HEK293 (cell line): ENCODE measurements at regions not wholly inside any gene's neighbourhood (a gene's known extent, or its start where the extent isn't known, plus 50 kb on each side); places are given as distances from the start of the nearest gene placed in this dataset.

Source experiments
- CTCF ChIP-seq: fragments of 450-650 bp; formaldehyde crosslinking; IDR thresholded peaks from 2 replicates; pipeline ENCODE4 v1.5.1; 2016; ENCODE audit warnings: missing biosample characterization, missing genetic modification characterization
- KLF9 ChIP-seq: fragments of 450-650 bp; formaldehyde crosslinking; IDR thresholded peaks from 2 replicates; pipeline ENCODE4 v1.5.1; 2016; ENCODE audit warnings: missing biosample characterization, missing genetic modification characterization, low read depth
- SETDB1 ChIP-seq: IDR thresholded peaks from one replicate; pipeline ENCODE4 v1.6.1; 2017; ENCODE audit warnings: mild to moderate bottlenecking, low read length, moderate library complexity, mixed read lengths; ENCODE audit not compliant: insufficient read length
- ZFP3 ChIP-seq: fragments of 450-650 bp; formaldehyde crosslinking; IDR thresholded peaks from 2 replicates; pipeline ENCODE4 v1.5.1; 2016; ENCODE audit warnings: low read depth, missing biosample characterization, missing genetic modification characterization
- ZNF585B ChIP-seq: fragments of 450-650 bp; formaldehyde crosslinking; IDR thresholded peaks from 2 replicates; pipeline ENCODE4 v1.5.1; 2016; ENCODE audit warnings: missing biosample characterization, missing genetic modification characterization
- ZNF792 ChIP-seq: fragments of 450-650 bp; formaldehyde crosslinking; IDR thresholded peaks from 2 replicates; pipeline ENCODE4 v1.5.1; 2016; ENCODE audit warnings: missing biosample characterization, missing genetic modification characterization

- TF ChIP-seq CTCF (tag by site-specific recombination), result no peak
- TF ChIP-seq ZFP3 (tag by site-specific recombination), result no peak
- no peak for TF ChIP-seq ZNF792
- no peak for TF ChIP-seq SETDB1
- TF ChIP-seq ZNF585B (tag by site-specific recombination), result no peak
- TF ChIP-seq KLF9 (tag by site-specific recombination), result no peak
Measured at GRCh38 chr6:47141171-47141570, 99.0 kb upstream of the ADGRF1 start.
